ENCODE measurements at regions not wholly inside any gene's neighbourhood (a gene's known extent, or its start where the extent isn't known, plus 50 kb on each side); places are given as distances from the start of the nearest gene placed in this dataset.

DNA sequence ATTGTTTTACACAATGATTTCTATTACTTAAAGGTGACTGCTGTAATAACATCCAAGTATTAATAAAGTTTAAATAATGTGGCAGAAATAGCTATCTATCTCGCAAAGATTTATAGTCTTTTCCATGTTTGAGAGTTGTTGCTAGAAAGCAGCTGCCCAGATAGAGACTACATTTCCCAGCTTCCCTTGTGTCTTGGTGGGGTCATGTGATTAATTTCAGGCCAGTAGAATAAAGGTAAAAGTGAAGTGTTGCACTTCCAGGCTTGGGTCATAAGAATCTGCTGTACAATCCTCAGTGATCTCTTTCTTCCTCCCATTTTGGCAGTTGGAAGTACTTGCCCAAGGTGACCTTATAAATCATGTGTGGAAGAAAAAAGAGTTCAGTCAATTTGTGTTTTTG lies 449.7 kb upstream of the USP15 start:
- no peak for DNase-seq (ENCODE audit: low spot score in 2 of 2, unreplicated experiment in 2 of 2)
- Mint-ChIP-seq H3K27me3 (ENCODE audit: low read depth) (no peaks in the 10 kb centered on the region), H3K9me3 (peaks cover 31% of the 10 kb centered on the region), H3K4me1 (no peaks in the 10 kb centered on the region), H3K36me3 (no peaks in the 10 kb centered on the region), H3K4me3 (no peak overlapping the region), H3K27ac (no peak overlapping the region)
- TF ChIP-seq, protein P1, sequence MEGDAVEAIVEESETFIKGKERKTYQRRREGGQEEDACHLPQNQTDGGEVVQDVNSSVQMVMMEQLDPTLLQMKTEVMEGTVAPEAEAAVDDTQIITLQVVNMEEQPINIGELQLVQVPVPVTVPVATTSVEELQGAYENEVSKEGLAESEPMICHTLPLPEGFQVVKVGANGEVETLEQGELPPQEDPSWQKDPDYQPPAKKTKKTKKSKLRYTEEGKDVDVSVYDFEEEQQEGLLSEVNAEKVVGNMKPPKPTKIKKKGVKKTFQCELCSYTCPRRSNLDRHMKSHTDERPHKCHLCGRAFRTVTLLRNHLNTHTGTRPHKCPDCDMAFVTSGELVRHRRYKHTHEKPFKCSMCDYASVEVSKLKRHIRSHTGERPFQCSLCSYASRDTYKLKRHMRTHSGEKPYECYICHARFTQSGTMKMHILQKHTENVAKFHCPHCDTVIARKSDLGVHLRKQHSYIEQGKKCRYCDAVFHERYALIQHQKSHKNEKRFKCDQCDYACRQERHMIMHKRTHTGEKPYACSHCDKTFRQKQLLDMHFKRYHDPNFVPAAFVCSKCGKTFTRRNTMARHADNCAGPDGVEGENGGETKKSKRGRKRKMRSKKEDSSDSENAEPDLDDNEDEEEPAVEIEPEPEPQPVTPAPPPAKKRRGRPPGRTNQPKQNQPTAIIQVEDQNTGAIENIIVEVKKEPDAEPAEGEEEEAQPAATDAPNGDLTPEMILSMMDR (IDR thresholded peaks at IDR 0.05; ENCODE audit: unreplicated experiment) = no peak

DNA sequence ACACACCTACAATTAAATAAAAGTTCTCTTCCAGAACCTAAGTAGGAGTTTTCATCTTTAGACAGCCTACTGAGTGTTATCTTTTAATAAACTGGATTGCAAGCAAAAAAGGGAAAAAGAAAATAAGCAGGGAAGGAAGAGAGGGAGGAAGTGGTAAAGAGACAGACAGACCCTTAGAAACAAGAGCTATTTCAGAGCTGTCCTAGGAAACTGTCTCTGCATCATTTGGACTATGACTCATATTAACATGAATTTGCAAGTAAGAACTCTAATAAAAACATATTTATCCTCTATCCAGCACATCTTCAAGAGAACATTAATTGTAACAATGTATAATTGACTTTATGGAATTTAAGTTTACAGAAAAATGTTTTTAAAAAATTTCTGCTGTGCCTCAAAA lies 438.8 kb upstream of the USP15 start:
- Mint-ChIP-seq H3K36me3 (no peaks in the 10 kb centered on the region), H3K27ac (no peak overlapping the region), H3K4me3 (no peak overlapping the region), H3K9me3 (no peaks in the 10 kb centered on the region), H3K4me1 (no peaks in the 10 kb centered on the region), H3K27me3 (ENCODE audit: low read depth) (peaks cover 10% of the 10 kb centered on the region)
- no peak for DNase-seq (ENCODE audit: low spot score in 2 of 2, unreplicated experiment in 2 of 2)
- TF ChIP-seq, protein P1 (IDR thresholded peaks at IDR 0.05; ENCODE audit: unreplicated experiment) = no peak

GRCh38 chr12:61823102-61823501 lies 437.1 kb upstream of the USP15 start:
- no peaks in the 10 kb centered on the region for H3K36me3 Mint-ChIP-seq
- H3K27ac Mint-ChIP-seq = no peak overlapping the region
- H3K9me3 Mint-ChIP-seq = no peaks in the 10 kb centered on the region
- peaks cover 11% of the 10 kb centered on the region for H3K27me3 Mint-ChIP-seq (ENCODE audit: low read depth)
- H3K4me3 Mint-ChIP-seq = no peak overlapping the region
- DNase-seq (ENCODE audit: low spot score in 2 of 2, unreplicated experiment in 2 of 2) = no peak
- TF ChIP-seq, protein P1 (IDR thresholded peaks at IDR 0.05; ENCODE audit: unreplicated experiment) = no peak
- H3K4me1 Mint-ChIP-seq = no peaks in the 10 kb centered on the region

DNA sequence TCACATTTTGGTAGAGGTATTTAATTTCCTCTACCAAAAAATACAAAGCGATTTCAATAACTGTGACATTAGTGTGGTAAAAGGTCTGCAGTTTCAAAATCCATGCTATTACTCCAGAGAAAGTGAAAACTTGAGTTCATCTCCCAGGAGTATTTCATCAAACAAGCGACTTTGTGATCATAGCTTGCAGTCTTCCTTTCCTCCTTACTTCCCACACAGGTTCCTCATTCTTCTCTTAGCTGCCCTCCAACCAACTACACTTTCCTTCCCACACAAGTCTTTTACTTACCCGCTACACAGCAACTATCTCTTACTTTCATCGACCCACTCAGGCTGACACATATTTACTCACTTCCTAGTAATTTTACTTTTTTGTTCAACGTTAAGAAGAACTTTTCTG lies 413.4 kb upstream of the USP15 start:
- TF ChIP-seq, protein P1 (IDR thresholded peaks at IDR 0.05; ENCODE audit: unreplicated experiment) = no peak
- DNase-seq (ENCODE audit: low spot score in 2 of 2, unreplicated experiment in 2 of 2) = no peak
- Mint-ChIP-seq H3K27me3 (ENCODE audit: low read depth) (no peaks in the 10 kb centered on the region), H3K9me3 (peaks cover 4% of the 10 kb centered on the region), H3K36me3 (no peaks in the 10 kb centered on the region), H3K4me3 (no peak overlapping the region), H3K4me1 (no peaks in the 10 kb centered on the region), H3K27ac (no peak overlapping the region)

- no peaks in the 10 kb centered on the region for H3K4me1 Mint-ChIP-seq
- no peak for DNase-seq (ENCODE audit: low spot score in 2 of 2, unreplicated experiment in 2 of 2)
- H3K27me3 Mint-ChIP-seq (ENCODE audit: low read depth) = no peaks in the 10 kb centered on the region
- H3K9me3 Mint-ChIP-seq = peaks cover 4% of the 10 kb centered on the region
- H3K27ac Mint-ChIP-seq = no peak overlapping the region
- TF ChIP-seq, protein P1 (IDR thresholded peaks at IDR 0.05; ENCODE audit: unreplicated experiment) = no peak
- no peak overlapping the region for H3K4me3 Mint-ChIP-seq
- H3K36me3 Mint-ChIP-seq = no peaks in the 10 kb centered on the region
Observed at GRCh38 chr12:61848893-61849292, 411.3 kb upstream of the USP15 start.

GRCh38 chr12:61853945-61854344 lies 406.3 kb upstream of the USP15 start:
- Mint-ChIP-seq H3K27ac (no peak overlapping the region), H3K4me3 (no peak overlapping the region), H3K4me1 (no peaks in the 10 kb centered on the region), H3K27me3 (ENCODE audit: low read depth) (no peaks in the 10 kb centered on the region), H3K9me3 (peaks cover 16% of the 10 kb centered on the region), H3K36me3 (no peaks in the 10 kb centered on the region)
- DNase-seq (ENCODE audit: low spot score in 2 of 2, unreplicated experiment in 2 of 2) = no peak
- TF ChIP-seq, protein P1 (IDR thresholded peaks at IDR 0.05; ENCODE audit: unreplicated experiment) = no peak
